GM23338 (cell line): ENCODE measurements at regions not wholly inside any gene's neighbourhood (a gene's known extent, or its start where the extent isn't known, plus 50 kb on each side); places are given as distances from the start of the nearest gene placed in this dataset.

Experiments used
- ATAC-seq: fragments of 200-7000 bp; cut with Tn5 transposase; 3 replicates; pipeline ENCODE4 v1.9.1; 2020
- DNase-seq: peaks from one replicate; pipeline ENCODE4 v3.0.0-alpha.2; 2015; ENCODE audit warnings: low spot score
- H2AFZ ChIP-seq: fragments of 200-600 bp; sonication (generic); 2 replicates; pipeline ENCODE4 v1.8.0; 2016; ENCODE audit warnings: antibody characterized with exemption, mild to moderate bottlenecking, moderate library complexity
- H3F3A ChIP-seq: fragments of 200-600 bp; sonication (generic); replicated peaks from 2 replicates; pipeline ENCODE4 v1.8.0; 2017; ENCODE audit warnings: antibody characterized with exemption, mixed run types, low read depth
- H3K27ac ChIP-seq: fragments of 200-600 bp; sonication (generic); 2 replicates; pipeline ENCODE4 v1.6.1; 2016; ENCODE audit warnings: low read depth
- H3K27me3 ChIP-seq: fragments of 200-600 bp; sonication (generic); 2 replicates; pipeline ENCODE4 v1.8.0; 2016; ENCODE audit warnings: mild to moderate bottlenecking, mixed run types, moderate library complexity; ENCODE audit not compliant: insufficient read depth
- H3K36me3 ChIP-seq: fragments of 200-600 bp; sonication (generic); 2 replicates; pipeline ENCODE4 v1.8.0; 2016; ENCODE audit warnings: mild to moderate bottlenecking; ENCODE audit not compliant: insufficient read depth
- H3K4me1 ChIP-seq: fragments of 200-600 bp; sonication (generic); 2 replicates; pipeline ENCODE4 v1.8.0; 2016; ENCODE audit warnings: mild to moderate bottlenecking, moderate library complexity; ENCODE audit not compliant: insufficient read depth
- H3K4me2 ChIP-seq: fragments of 200-600 bp; sonication (generic); 2 replicates; pipeline ENCODE4 v1.7.1; 2017; ENCODE audit warnings: mixed run types
- H3K4me3 ChIP-seq: fragments of 200-600 bp; sonication (generic); 2 replicates; pipeline ENCODE4 v1.6.1; 2016; ENCODE audit warnings: mixed run types
- H3K79me2 ChIP-seq: fragments of 200-600 bp; sonication (generic); replicated peaks from 2 replicates; pipeline ENCODE4 v1.8.0; 2017; ENCODE audit warnings: mild to moderate bottlenecking; ENCODE audit not compliant: insufficient read depth
- H3K9me2 ChIP-seq: fragments of 200-600 bp; sonication (generic); 2 replicates; pipeline ENCODE4 v1.8.0; 2017; ENCODE audit not compliant: insufficient read depth
- H4K20me1 ChIP-seq: fragments of 200-600 bp; sonication (generic); replicated peaks from 2 replicates; pipeline ENCODE4 v1.8.0; 2017; ENCODE audit warnings: mild to moderate bottlenecking; ENCODE audit not compliant: insufficient read depth
- H3K27ac Mint-ChIP-seq: 2 replicates; pipeline ENCODE4 v1.8.0; 2020; ENCODE audit warnings: inconsistent platforms, mild to moderate bottlenecking, moderate library complexity, mixed read lengths
- H3K27me3 Mint-ChIP-seq: 3 replicates; pipeline ENCODE4 v1.8.0; 2022; ENCODE audit warnings: low read depth, mild to moderate bottlenecking, moderate library complexity, mixed read lengths, inconsistent platforms; ENCODE audit not compliant: insufficient read depth, poor library complexity
- H3K36me3 Mint-ChIP-seq: 3 replicates; pipeline ENCODE4 v1.8.0; 2021; ENCODE audit warnings: low read depth, mild to moderate bottlenecking, inconsistent platforms, moderate library complexity, mixed read lengths
- H3K4me1 Mint-ChIP-seq: 3 replicates; pipeline ENCODE4 v1.8.0; 2020; ENCODE audit warnings: mild to moderate bottlenecking, inconsistent platforms, mixed read lengths
- H3K4me3 Mint-ChIP-seq: 3 replicates; pipeline ENCODE4 v1.8.0; 2021; ENCODE audit warnings: moderate library complexity, mild to moderate bottlenecking, inconsistent platforms, mixed read lengths
- H3K9me3 Mint-ChIP-seq: 3 replicates; pipeline ENCODE4 v1.8.0; 2020; ENCODE audit warnings: moderate library complexity, mild to moderate bottlenecking, inconsistent platforms, mixed read lengths
- CREB1 ChIP-seq: fragments of 250-450 bp; sonication (Bioruptor Pico); IDR thresholded peaks from 2 replicates; pipeline ENCODE4 v1.5.0; 2020; ENCODE audit warnings: low read depth, mild to moderate bottlenecking, moderate library complexity
- EZH2 ChIP-seq: fragments of 200-600 bp; sonication (generic); IDR thresholded peaks from one replicate; pipeline ENCODE4 v1.8.0; 2017; ENCODE audit warnings: antibody characterized with exemption, mild to moderate bottlenecking, low read depth; ENCODE audit not compliant: unreplicated experiment
- EZH2phosphoT487 ChIP-seq: fragments of 200-600 bp; sonication (generic); IDR thresholded peaks from one replicate; pipeline ENCODE4 v1.8.1; 2018; ENCODE audit warnings: antibody characterized with exemption; ENCODE audit not compliant: unreplicated experiment
- JUNB ChIP-seq: IDR thresholded peaks from one replicate; pipeline ENCODE4 v1.6.1; 2016; ENCODE audit warnings: antibody characterized with exemption; ENCODE audit not compliant: unreplicated experiment
- NANOG ChIP-seq: IDR thresholded peaks from 2 replicates; pipeline ENCODE4 v1.6.1; 2016; ENCODE audit warnings: antibody characterized with exemption, borderline replicate concordance
- POLR2AphosphoS5 ChIP-seq: IDR thresholded peaks from 2 replicates; pipeline ENCODE4 v1.6.1; 2016; ENCODE audit warnings: antibody characterized with exemption, low read depth
- STAT1 ChIP-seq: IDR thresholded peaks from one replicate; pipeline ENCODE4 v1.6.1; 2016; ENCODE audit warnings: antibody characterized with exemption; ENCODE audit not compliant: unreplicated experiment
- ZNF114 ChIP-seq: fragments of 250-450 bp; sonication (Bioruptor Pico); IDR thresholded peaks from 2 replicates; pipeline ENCODE4 v1.5.0; 2020; ENCODE audit warnings: mild to moderate bottlenecking, moderate library complexity
- ZNF331 ChIP-seq: fragments of 250-450 bp; sonication (Bioruptor Pico); IDR thresholded peaks from 2 replicates; pipeline ENCODE4 v1.5.0; 2020; ENCODE audit warnings: low read depth, mild to moderate bottlenecking, moderate library complexity
- TF ChIP-seq, protein P1 (sequence below): IDR thresholded peaks from one replicate; pipeline ENCODE4 v1.6.1; 2018; ENCODE audit warnings: antibody characterized with exemption; ENCODE audit not compliant: unreplicated experiment
- TF ChIP-seq, protein P2 (sequence below): IDR thresholded peaks from 2 replicates; pipeline ENCODE4 v1.6.1; 2016; ENCODE audit warnings: antibody characterized with exemption
- TF ChIP-seq, protein P3 (sequence below), 2 experiments: fragments of 200-600 bp in 1 of 2; sonication (generic) in 1 of 2; conservative IDR thresholded peaks; 2 replicates each; pipeline versions ENCODE4 v1.5.1 to v1.6.1; 2016 to 2017; ENCODE audit warnings: antibody characterized with exemption in 2 of 2, low read depth in 2 of 2, mild to moderate bottlenecking in 2 of 2, moderate library complexity in 1 of 2
- TF ChIP-seq, protein P4 (sequence below): fragments of 250-450 bp; sonication (Bioruptor Pico); IDR thresholded peaks from 2 replicates; pipeline ENCODE4 v1.5.0; 2020; ENCODE audit warnings: mild to moderate bottlenecking, moderate library complexity

DNA sequence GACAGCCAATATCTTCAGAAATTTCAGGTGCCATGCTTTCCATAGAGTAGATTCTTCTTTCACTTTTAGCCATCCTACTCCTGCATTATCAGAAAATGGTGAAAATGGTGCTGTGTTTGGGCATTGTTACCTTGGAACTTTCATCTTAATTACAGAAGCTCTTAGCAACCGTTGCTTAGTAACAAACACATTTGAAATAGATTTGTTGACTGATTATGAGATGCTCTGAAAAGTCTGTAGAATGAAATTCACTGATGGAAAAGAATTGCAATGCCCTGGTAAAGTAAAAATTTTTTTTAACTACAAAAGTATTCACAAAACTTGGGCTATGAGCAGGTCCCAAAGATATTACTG, 249.3 kb upstream of the NEBL start:
- no peak overlapping the region for H3K4me3 Mint-ChIP-seq
- no peak overlapping the region for H3K4me2 ChIP-seq
- H3K36me3 Mint-ChIP-seq: no peaks in the 10 kb centered on the region
- no peaks in the 10 kb centered on the region for H4K20me1 ChIP-seq
- peaks cover 11% of the 10 kb centered on the region; the same call in 2 of the 3 replicates for H3K4me1 Mint-ChIP-seq
- H3F3A ChIP-seq: no peaks in the 10 kb centered on the region
- H3K27me3 Mint-ChIP-seq: peaks cover 2% of the 10 kb centered on the region
- H3K79me2 ChIP-seq: no peaks in the 10 kb centered on the region
- H3K27ac Mint-ChIP-seq: no peak overlapping the region
- no peak for DNase-seq
- 0 out of 2 replicates have a peak overlapping the region, but pooled peaks have one; percentile 7 for H2AFZ ChIP-seq
- H3K4me1 ChIP-seq: 0 out of 2 replicates have a peak, but pooled peaks cover 5% of the 10 kb centered on the region
- TF ChIP-seq STAT1: no peak
- TF ChIP-seq POLR2AphosphoS5: no peak
- TF ChIP-seq, protein P1, sequence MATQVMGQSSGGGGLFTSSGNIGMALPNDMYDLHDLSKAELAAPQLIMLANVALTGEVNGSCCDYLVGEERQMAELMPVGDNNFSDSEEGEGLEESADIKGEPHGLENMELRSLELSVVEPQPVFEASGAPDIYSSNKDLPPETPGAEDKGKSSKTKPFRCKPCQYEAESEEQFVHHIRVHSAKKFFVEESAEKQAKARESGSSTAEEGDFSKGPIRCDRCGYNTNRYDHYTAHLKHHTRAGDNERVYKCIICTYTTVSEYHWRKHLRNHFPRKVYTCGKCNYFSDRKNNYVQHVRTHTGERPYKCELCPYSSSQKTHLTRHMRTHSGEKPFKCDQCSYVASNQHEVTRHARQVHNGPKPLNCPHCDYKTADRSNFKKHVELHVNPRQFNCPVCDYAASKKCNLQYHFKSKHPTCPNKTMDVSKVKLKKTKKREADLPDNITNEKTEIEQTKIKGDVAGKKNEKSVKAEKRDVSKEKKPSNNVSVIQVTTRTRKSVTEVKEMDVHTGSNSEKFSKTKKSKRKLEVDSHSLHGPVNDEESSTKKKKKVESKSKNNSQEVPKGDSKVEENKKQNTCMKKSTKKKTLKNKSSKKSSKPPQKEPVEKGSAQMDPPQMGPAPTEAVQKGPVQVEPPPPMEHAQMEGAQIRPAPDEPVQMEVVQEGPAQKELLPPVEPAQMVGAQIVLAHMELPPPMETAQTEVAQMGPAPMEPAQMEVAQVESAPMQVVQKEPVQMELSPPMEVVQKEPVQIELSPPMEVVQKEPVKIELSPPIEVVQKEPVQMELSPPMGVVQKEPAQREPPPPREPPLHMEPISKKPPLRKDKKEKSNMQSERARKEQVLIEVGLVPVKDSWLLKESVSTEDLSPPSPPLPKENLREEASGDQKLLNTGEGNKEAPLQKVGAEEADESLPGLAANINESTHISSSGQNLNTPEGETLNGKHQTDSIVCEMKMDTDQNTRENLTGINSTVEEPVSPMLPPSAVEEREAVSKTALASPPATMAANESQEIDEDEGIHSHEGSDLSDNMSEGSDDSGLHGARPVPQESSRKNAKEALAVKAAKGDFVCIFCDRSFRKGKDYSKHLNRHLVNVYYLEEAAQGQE: no peak
- no peak for TF ChIP-seq JUNB
- TF ChIP-seq EZH2phosphoT487: no peak
- TF ChIP-seq CREB1 (CRISPR knock-in tag): no peak
- no peak for TF ChIP-seq EZH2
- TF ChIP-seq, protein P2, sequence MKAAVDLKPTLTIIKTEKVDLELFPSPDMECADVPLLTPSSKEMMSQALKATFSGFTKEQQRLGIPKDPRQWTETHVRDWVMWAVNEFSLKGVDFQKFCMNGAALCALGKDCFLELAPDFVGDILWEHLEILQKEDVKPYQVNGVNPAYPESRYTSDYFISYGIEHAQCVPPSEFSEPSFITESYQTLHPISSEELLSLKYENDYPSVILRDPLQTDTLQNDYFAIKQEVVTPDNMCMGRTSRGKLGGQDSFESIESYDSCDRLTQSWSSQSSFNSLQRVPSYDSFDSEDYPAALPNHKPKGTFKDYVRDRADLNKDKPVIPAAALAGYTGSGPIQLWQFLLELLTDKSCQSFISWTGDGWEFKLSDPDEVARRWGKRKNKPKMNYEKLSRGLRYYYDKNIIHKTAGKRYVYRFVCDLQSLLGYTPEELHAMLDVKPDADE: no peak
- no peak for TF ChIP-seq NANOG
- no peak for TF ChIP-seq ZNF114 (CRISPR knock-in tag)
- TF ChIP-seq, protein P3, sequence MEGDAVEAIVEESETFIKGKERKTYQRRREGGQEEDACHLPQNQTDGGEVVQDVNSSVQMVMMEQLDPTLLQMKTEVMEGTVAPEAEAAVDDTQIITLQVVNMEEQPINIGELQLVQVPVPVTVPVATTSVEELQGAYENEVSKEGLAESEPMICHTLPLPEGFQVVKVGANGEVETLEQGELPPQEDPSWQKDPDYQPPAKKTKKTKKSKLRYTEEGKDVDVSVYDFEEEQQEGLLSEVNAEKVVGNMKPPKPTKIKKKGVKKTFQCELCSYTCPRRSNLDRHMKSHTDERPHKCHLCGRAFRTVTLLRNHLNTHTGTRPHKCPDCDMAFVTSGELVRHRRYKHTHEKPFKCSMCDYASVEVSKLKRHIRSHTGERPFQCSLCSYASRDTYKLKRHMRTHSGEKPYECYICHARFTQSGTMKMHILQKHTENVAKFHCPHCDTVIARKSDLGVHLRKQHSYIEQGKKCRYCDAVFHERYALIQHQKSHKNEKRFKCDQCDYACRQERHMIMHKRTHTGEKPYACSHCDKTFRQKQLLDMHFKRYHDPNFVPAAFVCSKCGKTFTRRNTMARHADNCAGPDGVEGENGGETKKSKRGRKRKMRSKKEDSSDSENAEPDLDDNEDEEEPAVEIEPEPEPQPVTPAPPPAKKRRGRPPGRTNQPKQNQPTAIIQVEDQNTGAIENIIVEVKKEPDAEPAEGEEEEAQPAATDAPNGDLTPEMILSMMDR (conservative IDR thresholded peaks at IDR 0.05; ENCODE audit: low read depth in 2 of 2): no peak
- no peak for TF ChIP-seq ZNF331
- TF ChIP-seq, protein P4, sequence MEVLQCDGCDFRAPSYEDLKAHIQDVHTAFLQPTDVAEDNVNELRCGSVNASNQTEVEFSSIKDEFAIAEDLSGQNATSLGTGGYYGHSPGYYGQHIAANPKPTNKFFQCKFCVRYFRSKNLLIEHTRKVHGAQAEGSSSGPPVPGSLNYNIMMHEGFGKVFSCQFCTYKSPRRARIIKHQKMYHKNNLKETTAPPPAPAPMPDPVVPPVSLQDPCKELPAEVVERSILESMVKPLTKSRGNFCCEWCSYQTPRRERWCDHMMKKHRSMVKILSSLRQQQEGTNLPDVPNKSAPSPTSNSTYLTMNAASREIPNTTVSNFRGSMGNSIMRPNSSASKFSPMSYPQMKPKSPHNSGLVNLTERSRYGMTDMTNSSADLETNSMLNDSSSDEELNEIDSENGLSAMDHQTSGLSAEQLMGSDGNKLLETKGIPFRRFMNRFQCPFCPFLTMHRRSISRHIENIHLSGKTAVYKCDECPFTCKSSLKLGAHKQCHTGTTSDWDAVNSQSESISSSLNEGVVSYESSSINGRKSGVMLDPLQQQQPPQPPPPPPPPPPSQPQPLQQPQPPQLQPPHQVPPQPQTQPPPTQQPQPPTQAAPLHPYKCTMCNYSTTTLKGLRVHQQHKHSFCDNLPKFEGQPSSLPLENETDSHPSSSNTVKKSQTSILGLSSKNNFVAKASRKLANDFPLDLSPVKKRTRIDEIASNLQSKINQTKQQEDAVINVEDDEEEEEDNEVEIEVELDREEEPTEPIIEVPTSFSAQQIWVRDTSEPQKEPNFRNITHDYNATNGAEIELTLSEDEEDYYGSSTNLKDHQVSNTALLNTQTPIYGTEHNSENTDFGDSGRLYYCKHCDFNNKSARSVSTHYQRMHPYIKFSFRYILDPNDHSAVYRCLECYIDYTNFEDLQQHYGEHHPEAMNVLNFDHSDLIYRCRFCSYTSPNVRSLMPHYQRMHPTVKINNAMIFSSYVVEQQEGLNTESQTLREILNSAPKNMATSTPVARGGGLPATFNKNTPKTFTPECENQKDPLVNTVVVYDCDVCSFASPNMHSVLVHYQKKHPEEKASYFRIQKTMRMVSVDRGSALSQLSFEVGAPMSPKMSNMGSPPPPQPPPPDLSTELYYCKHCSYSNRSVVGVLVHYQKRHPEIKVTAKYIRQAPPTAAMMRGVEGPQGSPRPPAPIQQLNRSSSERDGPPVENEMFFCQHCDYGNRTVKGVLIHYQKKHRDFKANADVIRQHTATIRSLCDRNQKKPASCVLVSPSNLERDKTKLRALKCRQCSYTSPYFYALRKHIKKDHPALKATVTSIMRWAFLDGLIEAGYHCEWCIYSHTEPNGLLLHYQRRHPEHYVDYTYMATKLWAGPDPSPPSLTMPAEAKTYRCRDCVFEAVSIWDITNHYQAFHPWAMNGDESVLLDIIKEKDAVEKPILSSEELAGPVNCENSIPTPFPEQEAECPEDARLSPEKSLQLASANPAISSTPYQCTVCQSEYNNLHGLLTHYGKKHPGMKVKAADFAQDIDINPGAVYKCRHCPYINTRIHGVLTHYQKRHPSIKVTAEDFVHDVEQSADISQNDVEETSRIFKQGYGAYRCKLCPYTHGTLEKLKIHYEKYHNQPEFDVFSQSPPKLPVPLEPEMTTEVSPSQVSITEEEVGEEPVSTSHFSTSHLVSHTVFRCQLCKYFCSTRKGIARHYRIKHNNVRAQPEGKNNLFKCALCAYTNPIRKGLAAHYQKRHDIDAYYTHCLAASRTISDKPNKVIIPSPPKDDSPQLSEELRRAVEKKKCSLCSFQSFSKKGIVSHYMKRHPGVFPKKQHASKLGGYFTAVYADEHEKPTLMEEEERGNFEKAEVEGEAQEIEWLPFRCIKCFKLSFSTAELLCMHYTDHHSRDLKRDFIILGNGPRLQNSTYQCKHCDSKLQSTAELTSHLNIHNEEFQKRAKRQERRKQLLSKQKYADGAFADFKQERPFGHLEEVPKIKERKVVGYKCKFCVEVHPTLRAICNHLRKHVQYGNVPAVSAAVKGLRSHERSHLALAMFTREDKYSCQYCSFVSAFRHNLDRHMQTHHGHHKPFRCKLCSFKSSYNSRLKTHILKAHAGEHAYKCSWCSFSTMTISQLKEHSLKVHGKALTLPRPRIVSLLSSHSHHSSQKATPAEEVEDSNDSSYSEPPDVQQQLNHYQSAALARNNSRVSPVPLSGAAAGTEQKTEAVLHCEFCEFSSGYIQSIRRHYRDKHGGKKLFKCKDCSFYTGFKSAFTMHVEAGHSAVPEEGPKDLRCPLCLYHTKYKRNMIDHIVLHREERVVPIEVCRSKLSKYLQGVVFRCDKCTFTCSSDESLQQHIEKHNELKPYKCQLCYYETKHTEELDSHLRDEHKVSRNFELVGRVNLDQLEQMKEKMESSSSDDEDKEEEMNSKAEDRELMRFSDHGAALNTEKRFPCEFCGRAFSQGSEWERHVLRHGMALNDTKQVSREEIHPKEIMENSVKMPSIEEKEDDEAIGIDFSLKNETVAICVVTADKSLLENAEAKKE (CRISPR knock-in tag): no peak
- no peak overlapping the region for H3K27ac ChIP-seq
- H3K9me3 Mint-ChIP-seq: no peaks in the 10 kb centered on the region
- no peak overlapping the region for H3K4me3 ChIP-seq
- H3K27me3 ChIP-seq: no peaks in the 10 kb centered on the region
- H3K36me3 ChIP-seq: no peaks in the 10 kb centered on the region
- no peak for ATAC-seq
- peaks cover 3% of the 10 kb centered on the region; the same call in 1 of the 2 replicates for H3K9me2 ChIP-seq
